Amygdala (tissue), 56 donors: ENCODE measurements at regions not wholly inside any gene's neighbourhood (a gene's known extent, or its start where the extent isn't known, plus 50 kb on each side); places are given as distances from the start of the nearest gene placed in this dataset.

Experiments used
- DNase-seq, 56 donors: peaks; one replicate each; lab custom pipeline; 2025; lab: John Stamatoyannopoulos, UW

DNA sequence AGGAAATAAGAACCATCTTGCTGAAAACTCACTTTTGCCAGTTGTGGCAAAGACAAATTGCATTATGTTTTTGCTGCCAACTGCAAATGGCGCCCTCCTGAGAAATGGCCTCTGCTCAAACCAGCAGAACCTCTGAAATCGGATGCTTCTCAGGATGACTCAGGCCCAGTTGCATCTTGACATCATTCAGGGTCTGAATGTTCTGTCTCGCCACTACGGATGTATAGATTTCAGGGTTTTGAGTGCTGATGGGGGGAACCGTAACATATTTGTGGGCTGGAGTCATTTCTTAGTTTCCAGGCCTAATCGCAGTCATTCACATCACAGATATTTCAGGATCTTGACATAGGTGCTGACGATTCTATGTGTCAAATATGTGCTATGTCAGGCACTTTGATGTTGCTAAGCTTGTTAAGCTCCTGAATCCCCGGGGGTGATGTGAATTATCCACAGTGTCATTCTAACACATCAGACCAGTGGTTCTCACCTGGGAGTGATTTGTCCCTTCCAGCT, 207.1 kb downstream of the NFATC2 start:
- no peak for DNase-seq

DNA sequence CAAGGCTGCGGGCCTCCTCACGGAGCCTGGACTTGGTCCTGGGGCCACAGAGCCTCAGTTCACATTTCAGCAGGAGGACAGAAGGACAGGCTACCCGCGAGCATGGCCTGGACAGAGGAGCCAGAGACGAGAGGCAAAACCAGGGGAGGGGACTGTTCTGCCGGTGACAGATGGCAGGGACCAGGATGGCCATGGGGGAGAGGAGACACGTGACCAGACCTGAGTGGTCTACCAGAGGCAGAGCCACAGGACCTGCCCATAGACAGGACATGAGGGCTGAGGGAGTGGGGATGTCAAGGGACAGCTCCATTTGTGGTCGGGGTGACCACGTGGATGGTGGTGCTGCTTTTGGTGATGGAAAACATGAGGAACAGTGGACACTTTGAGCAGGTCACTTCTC, 207.9 kb downstream of the NFATC2 start:
- DNase-seq, result no peak

DNA sequence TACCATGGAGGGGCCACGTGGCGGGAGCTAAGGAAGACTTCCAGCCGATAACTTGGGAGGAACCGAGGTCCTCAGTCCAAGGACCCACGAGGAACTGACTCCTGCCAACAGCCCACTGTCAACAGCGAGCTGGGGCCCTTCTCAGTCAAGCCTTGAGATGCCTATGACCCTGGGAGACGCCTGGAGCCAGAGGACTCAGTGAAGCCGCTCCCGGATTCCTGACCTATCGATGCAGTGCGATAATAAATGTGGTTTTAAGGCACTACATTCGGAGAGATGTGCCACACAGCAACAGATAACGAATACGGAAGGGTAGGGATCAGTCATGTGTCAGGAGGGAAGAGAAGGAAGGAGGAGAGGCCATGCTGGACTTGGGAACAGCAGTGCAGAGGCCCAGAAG, 208.5 kb downstream of the NFATC2 start:
- DNase-seq, result no peak

DNA sequence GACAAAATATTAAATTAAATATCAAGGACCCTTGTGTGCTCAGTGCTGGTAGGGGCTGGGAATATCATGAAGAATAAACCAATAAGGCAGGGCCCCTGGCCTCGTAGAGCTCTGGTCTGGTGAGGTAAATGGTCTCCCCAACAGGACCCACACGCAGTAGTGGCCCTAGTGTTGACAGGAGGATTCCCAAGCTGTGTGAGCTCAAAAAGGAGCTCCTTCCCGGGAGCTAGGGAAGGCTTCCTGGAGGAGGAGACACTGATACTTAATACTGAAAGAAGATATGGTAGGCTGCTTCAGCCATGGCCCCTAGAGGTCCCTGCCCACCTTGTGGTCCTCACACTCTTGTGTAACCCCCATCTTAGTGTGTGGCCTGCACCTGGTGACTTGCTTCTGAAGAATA, 209.1 kb downstream of the NFATC2 start:
- no peak for DNase-seq

DNA sequence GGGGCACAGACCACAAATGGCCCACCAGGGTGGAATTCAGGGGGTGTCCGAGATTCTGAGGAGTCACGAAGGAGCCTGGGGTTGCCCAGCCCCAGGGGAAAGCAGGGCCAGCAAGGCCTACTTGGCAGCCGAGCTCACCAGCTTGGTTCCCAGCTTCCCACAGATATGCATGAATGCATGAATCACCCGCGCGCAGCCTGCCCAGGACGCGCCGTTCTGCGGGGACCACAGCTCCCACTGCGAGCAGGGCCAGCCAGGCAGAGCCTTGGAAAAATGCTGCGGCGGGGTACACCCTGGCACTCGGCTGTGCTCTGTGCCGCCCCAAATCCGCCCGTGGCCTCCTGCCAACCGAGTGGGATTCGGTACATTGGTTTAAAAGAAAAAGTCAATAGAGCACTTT, 211.0 kb downstream of the NFATC2 start:
- no peak for DNase-seq

DNA sequence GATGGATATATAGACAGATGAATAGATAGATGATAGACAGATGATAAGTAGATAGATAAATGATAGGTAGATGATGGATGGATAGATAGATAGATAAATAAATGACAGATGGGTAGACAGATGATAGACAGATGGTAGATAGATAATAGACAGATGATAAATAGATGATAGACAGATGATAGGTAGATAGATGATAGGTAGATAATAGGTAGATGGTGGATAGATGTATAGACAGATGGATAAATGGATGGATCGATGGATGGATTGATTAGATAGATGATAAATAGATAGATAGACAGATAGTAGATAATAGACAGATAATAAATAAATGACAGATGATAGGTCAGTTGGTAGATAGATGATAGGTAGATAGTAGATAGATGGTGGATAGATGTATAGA, 212.7 kb downstream of the NFATC2 start:
- DNase-seq, result no peak

DNA sequence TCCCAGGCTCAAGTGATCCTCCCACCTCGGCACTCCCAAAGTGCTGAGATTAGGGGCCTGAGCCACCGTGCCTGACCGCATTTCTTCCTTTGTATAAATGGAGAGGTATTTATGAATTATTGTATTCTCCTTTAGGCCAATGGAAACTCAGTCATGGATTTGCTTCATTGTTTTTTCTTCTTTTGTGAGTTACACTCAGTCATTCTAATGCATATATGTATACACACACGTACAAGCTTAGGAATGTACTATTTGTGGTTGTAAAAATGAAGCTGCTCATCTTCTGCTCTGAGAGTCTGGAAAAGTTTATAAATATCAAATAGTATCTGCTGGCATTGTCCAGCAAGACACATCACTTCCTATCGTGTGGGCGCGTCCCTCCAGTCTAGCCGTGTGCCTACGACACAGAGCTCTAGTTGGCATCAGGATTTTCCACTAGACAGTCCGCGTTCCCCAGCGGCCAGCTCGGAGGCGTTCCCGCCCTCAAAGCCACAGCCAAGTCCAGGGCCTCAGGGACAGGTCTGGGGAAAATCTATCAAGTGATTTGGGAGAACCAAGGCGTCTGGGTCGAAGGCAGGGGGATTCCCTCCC, 215.2 kb downstream of the NFATC2 start:
- no peak for DNase-seq

DNA sequence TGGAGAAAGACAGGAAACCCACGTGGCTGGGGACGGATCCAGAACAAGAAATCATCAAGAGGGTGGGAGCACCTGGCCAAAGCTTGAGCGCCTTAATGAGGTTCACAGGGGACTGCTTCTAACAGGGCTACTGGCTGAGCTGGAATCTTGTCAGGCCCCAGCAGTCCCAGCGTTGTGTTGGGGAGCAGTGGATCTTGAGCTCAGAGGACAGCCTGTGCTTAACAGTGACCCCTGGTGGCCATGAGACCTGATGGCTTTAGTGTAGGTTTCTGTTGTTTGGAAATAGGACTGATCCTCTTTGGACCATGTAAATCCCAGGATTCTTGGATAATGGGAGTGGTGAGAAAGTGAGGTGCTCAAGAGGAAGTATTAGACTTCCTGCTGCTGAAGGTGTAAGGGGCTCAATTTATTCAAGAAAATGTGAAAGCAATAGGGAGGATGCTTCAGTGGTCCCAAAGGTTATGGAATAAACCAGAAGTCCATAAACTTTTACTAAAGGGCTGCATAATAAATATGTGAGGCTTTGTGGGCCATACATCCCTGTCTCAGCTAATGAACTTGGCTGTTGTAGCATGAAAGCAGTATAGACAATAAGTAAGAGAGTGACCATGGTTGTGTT, 216.2 kb downstream of the NFATC2 start:
- DNase-seq, result peak in 9 of 56 donors; percentile 2 to 53 (median 16)

DNA sequence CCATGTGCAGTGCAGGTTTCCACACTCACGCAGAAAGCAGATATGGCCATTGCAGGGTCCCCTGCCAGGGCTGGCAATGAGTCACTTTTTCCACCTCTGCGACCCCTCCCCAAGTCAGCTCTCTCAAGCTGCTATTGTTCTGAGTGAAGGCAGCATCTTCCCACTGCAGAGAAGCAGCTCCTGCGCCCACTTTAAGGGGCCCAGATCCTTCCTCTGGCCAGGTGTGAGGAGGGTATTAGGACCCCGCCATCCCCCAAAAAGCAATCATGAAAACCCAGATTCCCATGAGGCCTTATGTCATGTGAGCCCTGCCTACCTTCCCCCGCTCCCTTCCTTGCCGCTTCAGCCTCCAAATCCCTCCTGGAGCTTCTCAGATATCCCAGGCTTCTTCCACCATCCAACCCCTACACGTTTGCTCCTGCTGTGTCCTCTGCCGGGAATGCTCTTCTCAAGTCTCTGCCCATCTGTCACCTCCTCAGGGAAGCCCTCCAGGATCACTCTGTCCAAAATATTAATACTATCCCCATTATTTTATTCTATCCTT, 220.3 kb downstream of the NFATC2 start:
- no peak for DNase-seq

DNA sequence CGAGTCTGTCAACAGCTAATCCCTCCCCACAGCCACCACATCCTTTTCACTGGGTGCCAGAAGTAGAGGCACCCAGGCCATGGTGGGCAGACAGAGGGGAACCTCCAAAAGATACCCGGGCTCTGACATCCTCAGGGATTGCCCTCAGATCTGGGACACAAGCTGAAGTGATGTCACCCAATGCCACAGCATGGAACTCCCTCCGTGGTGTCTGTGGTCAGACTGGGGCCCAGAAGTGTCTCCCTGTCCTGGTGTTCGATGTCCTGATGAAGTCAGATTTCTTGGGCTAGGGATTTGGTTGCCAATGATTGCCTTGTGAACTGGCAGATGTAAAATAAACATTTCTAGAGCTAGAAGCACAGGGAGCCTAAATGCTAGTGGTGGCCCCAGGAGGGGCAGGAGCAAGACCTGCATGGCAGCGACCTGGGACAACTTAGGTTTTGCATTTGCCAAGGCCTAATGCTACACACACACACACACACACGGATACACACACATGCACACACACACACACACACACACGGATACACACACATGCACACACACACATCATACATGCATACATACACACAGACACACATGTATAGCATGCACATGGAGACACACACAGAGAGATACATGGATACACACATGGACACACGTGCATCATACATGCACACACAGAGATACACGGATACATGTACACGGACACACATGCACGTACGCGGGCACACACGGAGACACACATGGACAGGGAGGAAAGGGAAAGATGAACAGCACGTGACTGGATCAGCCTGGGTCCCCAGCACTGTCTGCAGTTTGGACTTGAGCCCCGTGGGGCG, 221.0 kb downstream of the NFATC2 start:
- no peak for DNase-seq

DNA sequence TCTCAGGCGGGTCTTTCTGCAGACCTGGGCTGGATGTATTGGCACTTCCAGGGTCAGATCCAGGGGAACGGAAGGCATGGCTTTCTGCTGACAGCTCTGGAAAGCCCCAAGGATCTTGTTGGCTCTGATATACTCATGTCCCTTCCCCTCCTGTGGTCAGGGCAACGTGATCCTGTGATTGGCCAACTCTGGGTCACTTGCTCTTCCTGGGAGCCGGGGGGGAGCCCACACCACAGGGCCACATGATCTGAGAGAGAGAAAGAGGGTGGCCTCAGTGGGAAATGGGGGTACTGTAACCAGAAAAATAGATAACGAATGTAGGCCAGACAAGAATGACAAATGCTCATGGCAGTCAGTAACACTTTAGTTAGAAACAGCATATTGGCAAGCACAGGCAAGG, 223.0 kb downstream of the NFATC2 start:
- no peak for DNase-seq

DNA sequence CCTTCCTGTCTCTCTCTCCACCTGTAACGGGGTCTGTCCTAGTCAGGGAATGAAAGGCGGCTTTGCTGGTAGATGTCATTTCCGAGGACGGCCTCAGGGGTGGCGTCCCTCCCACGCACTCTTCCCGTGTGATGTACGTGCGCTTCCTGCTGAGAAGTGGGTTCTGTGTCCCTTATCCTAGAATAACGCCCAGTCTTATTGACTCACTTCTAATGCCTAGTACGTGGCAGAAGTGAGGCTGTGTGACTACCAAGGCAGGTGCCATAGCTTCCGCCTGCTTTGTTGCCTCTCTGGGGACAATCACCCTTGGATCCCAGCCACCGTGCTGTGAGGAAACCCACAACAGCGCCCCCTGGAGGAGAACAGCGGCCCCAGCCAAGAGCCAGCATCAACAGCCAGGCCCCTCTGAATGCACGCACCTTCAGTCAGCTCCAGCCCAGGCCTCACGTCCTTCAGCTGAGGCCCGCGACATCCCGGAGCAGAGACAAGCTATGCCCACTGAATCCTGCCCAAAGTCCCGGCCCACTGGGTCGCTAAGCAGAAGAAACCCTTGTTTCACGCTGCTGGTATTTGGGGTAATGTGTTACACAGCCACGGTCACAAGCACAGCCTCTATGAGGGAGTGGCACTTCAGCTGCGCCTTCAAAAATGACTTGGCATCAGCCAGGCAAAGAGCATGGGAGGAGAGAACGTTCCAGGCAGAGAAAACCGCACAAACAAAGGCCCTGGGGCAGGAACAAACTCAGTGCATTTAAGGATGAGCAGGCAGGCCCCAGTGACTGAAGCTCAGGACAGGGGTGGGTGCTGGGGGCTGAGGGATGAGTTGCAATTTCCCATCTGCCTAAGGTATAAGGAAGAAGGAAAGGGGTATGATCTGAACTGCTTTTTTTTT, 224.2 kb downstream of the NFATC2 start:
- DNase-seq, result peak in 17 of 56 donors; percentile 2 to 60 (median 16)

DNA sequence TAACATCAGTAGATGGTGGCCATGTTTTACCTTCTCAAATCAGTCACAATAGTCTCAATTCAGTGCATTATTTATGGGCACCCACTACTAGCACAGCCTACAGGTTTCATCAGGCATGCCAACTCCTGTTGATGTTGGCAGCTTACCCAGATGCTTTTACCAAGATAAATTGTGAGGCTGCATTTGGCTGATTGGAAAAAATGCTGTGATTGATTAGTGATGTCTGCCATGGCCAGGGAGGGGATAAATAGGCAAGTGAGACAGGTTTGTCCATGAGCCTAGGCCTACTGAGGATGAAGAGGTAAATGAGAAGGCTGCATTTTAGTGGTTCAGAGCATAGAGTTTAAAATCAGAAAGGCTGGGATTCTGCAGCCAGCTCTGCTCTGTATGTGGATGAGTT, 227.1 kb downstream of the NFATC2 start:
- DNase-seq, result no peak

DNA sequence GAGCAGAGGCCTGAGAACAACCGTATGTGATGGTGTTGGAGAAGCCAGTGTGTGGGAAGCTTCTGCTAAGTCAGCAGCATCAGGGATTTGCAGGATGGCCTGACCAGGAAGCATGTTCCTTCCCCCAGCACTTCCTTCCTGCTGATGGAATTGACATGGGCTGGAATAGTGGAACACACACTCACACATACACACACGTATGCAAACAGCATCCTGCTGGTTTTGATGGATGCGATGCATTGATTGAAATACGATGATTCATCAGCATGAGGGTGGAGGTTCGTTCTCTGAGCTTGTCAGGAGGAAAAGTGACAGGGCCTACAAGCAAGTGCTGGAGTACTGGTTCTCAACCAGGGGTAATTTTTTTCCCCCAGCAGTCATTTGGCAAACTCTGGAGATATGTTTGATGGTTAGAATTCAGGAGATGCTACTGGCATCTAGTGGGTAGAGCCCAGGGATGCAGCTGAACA, 229.1 kb downstream of the NFATC2 start:
- peak in 2 of 56 donors; percentile 7 to 8 for DNase-seq

DNA sequence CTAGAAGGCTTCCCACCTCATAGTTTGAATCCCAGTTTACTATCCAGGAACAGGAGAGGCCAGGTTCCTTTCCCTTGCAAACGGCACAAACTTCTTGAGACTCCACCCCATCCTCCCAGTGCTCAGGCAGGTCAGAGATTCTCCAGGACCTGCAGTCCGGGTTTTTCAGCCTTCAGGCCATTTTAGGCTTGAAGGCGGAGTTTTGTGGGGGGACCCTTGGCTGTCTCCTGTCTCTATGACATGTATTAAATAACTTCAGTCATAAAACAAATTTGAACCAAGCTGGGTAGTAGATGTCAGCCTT, 230.1 kb downstream of the NFATC2 start:
- DNase-seq, result no peak

DNA sequence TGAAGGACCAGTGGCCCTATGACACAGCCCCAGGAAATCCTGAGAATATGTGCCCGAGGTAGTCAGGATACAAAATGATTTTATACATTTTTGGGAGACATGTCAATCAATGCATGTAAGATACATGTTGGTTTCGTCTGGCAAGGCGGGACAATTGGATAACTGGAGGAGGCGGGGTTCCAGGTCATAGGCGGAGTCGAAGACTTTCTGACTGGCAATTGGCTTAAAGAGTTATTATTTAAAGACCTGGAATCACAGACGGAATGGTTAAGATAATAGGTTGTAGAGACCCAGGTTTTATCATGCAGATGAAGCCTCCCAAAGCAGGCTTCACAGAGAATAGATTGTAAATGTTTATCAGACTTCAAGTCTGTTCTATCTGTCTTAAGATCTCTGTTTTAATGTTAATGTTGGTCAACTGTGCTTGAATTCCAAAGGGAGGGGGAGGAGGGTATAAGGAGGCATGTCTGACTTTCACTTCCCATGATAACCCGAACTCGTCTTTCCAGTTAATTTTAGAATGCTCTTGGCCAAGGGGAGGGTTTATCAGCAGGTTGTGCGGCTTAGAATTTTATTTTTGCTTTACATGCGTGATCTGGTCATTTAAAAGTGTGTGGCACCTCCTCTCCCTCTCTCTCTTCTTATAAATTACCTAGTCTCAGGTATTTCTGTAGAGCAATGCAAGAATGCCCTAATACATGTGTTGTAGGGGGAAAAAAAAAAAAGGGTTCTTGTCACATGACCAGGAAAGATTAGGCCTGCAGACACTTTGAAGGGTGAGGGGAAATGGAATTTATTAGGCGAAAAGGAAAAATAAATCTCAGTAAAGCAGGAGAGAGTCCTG, 230.7 kb downstream of the NFATC2 start:
- no peak for DNase-seq

DNA sequence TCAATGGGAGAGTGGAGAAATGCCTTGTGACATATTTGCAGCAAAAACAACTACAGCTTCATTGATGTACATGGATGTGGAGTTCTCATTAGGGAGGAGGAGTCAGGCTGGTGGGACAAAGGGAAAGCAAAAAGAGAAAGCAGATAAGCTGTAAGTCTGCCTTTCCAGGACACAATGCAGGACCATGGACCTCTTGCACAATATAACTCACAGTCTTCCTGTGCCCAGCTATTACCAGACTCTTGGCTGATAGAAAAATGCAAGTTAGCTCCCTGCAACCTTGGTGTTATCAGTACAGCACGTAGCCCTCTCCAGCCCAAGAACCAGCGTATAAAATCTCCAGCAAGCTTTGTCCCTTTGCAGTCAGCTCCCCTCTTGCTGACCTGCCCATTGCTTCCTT, 232.3 kb downstream of the NFATC2 start:
- DNase-seq, result no peak

DNA sequence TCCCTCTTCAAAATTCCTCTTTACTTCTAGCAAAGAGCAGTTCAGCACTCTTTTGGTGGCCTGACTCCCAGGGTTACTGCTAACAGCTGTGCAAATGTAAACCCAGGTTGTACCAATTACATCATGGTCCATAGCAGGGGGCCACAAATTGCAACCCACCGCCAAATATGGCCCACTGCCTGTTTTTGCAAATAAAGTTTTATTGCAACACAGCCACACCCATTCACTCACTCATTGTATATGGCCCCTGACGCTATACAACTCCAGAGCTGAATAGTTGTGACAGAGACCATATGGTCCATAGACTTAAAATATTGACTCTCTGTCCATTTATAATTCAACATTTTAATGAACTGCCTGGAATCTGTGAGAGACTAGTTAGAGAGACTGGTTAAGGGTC, 233.4 kb downstream of the NFATC2 start:
- no peak for DNase-seq
